ENCODE measurements at regions not wholly inside any gene's neighbourhood (a gene's known extent, or its start where the extent isn't known, plus 50 kb on each side); places are given as distances from the start of the nearest gene placed in this dataset.

DNA sequence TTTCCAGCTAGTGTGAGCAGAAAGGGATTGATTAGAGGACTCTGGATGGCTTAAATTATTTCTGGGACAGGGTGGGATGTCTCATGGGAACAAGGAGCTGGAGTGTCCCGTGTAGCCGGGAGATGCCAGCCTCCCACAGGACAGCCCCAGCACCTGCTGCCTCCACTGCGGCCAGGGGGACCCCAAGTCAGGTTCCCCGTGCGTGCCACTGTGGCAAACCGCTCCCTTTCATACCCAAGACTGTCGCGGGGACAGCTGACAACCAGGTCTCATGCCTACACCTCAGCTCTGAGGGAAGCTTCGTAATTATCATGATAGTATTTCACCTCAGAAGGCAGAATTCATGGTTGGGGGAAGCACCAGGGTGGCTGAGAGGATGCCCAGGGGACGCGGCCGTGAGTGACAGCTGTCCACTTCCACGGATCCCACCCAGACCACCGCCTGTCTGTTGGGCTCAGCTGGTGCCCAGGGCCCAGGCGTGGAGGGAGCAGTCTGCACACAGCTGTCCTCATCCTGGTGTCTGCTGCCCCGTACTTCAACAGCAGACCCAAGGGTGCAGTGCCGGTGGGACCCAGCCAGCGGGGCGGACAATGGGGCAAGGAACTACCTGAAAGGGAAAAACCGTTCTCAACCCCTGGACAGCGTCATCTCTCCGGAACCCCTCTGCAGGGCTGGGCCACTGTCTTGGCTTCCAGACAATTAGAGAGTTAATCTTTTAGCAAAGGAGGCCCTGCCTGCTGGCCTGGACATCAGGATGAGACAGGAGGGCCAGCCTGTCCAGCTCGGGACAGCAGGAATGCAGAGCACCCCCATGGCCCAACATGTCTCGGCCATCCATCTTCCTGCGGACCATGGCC, 166.9 kb downstream of the OLFM1 start:
- H3K9me3 ChIP-seq (ENCODE audit: low read length): no peaks in the 10 kb centered on the region
- H3K9ac ChIP-seq (ENCODE audit: low read length): no peak overlapping the region
- no peaks in the 10 kb centered on the region for H3K79me2 ChIP-seq (replicated peaks; ENCODE audit: insufficient read depth, low read length)
- no peaks in the 10 kb centered on the region for H3K27me3 ChIP-seq (ENCODE audit: insufficient read depth, low read depth, low read length)
- H4K20me1 ChIP-seq (ENCODE audit: insufficient read depth): no peaks in the 10 kb centered on the region
- H3F3A ChIP-seq (ENCODE audit: insufficient read depth, low read length, poor library complexity, severe bottlenecking): no peaks in the 10 kb centered on the region
- TF ChIP-seq SMC3 (conservative IDR thresholded peaks at IDR 0.05; ENCODE audit: poor library complexity): no peak
- TF ChIP-seq TAF1 (IDR thresholded peaks at IDR 0.05; ENCODE audit: low read depth): no peak
- TF ChIP-seq RAD21 (conservative IDR thresholded peaks at IDR 0.05): no peak
- TF ChIP-seq EP300 (conservative IDR thresholded peaks at IDR 0.05; ENCODE audit: poor library complexity, severe bottlenecking): no peak
- TF ChIP-seq POLR2AphosphoS5 (IDR thresholded peaks at IDR 0.05): no peak
- TF ChIP-seq EZH2 (IDR thresholded peaks at IDR 0.05; ENCODE audit: borderline replicate concordance, insufficient read depth, low read length, poor library complexity, severe bottlenecking): no peak
- TF ChIP-seq, protein P1, sequence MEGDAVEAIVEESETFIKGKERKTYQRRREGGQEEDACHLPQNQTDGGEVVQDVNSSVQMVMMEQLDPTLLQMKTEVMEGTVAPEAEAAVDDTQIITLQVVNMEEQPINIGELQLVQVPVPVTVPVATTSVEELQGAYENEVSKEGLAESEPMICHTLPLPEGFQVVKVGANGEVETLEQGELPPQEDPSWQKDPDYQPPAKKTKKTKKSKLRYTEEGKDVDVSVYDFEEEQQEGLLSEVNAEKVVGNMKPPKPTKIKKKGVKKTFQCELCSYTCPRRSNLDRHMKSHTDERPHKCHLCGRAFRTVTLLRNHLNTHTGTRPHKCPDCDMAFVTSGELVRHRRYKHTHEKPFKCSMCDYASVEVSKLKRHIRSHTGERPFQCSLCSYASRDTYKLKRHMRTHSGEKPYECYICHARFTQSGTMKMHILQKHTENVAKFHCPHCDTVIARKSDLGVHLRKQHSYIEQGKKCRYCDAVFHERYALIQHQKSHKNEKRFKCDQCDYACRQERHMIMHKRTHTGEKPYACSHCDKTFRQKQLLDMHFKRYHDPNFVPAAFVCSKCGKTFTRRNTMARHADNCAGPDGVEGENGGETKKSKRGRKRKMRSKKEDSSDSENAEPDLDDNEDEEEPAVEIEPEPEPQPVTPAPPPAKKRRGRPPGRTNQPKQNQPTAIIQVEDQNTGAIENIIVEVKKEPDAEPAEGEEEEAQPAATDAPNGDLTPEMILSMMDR (IDR thresholded peaks at IDR 0.05; ENCODE audit: poor library complexity, severe bottlenecking): no peak
- TF ChIP-seq, protein P2, sequence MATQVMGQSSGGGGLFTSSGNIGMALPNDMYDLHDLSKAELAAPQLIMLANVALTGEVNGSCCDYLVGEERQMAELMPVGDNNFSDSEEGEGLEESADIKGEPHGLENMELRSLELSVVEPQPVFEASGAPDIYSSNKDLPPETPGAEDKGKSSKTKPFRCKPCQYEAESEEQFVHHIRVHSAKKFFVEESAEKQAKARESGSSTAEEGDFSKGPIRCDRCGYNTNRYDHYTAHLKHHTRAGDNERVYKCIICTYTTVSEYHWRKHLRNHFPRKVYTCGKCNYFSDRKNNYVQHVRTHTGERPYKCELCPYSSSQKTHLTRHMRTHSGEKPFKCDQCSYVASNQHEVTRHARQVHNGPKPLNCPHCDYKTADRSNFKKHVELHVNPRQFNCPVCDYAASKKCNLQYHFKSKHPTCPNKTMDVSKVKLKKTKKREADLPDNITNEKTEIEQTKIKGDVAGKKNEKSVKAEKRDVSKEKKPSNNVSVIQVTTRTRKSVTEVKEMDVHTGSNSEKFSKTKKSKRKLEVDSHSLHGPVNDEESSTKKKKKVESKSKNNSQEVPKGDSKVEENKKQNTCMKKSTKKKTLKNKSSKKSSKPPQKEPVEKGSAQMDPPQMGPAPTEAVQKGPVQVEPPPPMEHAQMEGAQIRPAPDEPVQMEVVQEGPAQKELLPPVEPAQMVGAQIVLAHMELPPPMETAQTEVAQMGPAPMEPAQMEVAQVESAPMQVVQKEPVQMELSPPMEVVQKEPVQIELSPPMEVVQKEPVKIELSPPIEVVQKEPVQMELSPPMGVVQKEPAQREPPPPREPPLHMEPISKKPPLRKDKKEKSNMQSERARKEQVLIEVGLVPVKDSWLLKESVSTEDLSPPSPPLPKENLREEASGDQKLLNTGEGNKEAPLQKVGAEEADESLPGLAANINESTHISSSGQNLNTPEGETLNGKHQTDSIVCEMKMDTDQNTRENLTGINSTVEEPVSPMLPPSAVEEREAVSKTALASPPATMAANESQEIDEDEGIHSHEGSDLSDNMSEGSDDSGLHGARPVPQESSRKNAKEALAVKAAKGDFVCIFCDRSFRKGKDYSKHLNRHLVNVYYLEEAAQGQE (IDR thresholded peaks at IDR 0.05; ENCODE audit: borderline replicate concordance): no peak
- H3K4me2 ChIP-seq (ENCODE audit: low read length): no peak overlapping the region
- no peak overlapping the region for H3K4me3 ChIP-seq (ENCODE audit: low read length)
- H3K9me2 ChIP-seq (ENCODE audit: insufficient read depth, low read length): no peaks in the 10 kb centered on the region
- H3K27ac ChIP-seq (ENCODE audit: low read length): no peak overlapping the region
- no peak overlapping the region for H2AFZ ChIP-seq (ENCODE audit: low read depth, low read length)
- H3K36me3 ChIP-seq (ENCODE audit: insufficient read depth, low read length): no peaks in the 10 kb centered on the region

DNA sequence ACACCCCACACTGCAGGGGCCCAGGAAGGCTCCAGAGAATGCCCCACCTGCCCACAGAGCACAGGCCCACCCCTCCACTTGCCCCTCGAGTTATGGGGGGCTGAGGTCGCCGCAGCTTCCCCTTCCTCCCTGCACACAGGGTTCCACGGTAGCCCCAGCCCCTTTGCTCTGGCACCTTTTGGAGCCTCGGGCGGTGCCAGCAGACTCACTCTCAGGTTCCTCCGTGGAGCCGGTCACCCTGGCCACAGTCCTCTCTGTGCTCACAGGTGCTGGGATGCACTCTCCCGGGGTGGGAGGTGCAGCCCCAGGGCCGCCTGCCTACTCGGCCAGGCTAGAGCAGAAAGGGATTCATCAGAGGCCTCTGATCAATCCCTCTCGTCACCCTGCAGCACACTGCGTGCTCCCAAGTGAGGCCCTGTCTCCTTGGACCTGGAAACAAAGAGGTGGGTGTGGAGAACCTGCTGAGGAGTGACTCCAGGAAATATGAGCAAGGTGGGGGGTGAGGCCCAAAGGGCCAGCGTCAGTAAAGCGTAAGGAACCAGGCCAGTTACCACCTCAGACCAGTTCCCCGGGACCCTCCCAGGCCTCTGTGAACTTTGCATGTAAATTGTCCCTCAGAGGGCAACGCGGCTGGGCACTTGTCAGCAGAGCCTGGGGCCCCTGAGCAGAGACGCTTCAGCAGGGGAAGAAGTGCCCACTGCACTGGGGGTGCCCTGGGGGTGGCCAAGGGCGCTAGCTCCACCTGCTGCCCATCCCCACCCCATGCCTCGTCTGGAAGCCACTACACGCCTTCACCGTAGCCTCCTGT, 167.8 kb downstream of the OLFM1 start:
- Histone ChIP-seq H4K20me1 (ENCODE audit: insufficient read depth) (no peaks in the 10 kb centered on the region), H3K4me3 (ENCODE audit: low read length) (no peak overlapping the region), H3K9me3 (ENCODE audit: low read length) (no peaks in the 10 kb centered on the region), H2AFZ (ENCODE audit: low read depth, low read length) (no peak overlapping the region), H3K79me2 (replicated peaks; ENCODE audit: insufficient read depth, low read length) (no peaks in the 10 kb centered on the region), H3K27ac (ENCODE audit: low read length) (no peak overlapping the region), H3K9me2 (ENCODE audit: insufficient read depth, low read length) (no peaks in the 10 kb centered on the region), H3K27me3 (ENCODE audit: insufficient read depth, low read depth, low read length) (no peaks in the 10 kb centered on the region), H3K9ac (ENCODE audit: low read length) (no peak overlapping the region), H3K36me3 (ENCODE audit: insufficient read depth, low read length) (no peaks in the 10 kb centered on the region), H3F3A (ENCODE audit: insufficient read depth, low read length, poor library complexity, severe bottlenecking) (no peaks in the 10 kb centered on the region), H3K4me2 (ENCODE audit: low read length) (no peak overlapping the region)
- TF ChIP-seq TAF1 (IDR thresholded peaks at IDR 0.05; ENCODE audit: low read depth): no peak
- TF ChIP-seq, protein P2 (IDR thresholded peaks at IDR 0.05; ENCODE audit: borderline replicate concordance): no peak
- TF ChIP-seq, protein P1 (IDR thresholded peaks at IDR 0.05; ENCODE audit: poor library complexity, severe bottlenecking): no peak
- no peak for TF ChIP-seq EP300 (conservative IDR thresholded peaks at IDR 0.05; ENCODE audit: poor library complexity, severe bottlenecking)
- TF ChIP-seq SMC3 (conservative IDR thresholded peaks at IDR 0.05; ENCODE audit: poor library complexity): no peak
- no peak for TF ChIP-seq EZH2 (IDR thresholded peaks at IDR 0.05; ENCODE audit: borderline replicate concordance, insufficient read depth, low read length, poor library complexity, severe bottlenecking)
- TF ChIP-seq RAD21 (conservative IDR thresholded peaks at IDR 0.05): no peak
- TF ChIP-seq POLR2AphosphoS5 (IDR thresholded peaks at IDR 0.05): no peak
- TF ChIP-seq MXI1 (conservative IDR thresholded peaks at IDR 0.05; ENCODE audit: poor library complexity, severe bottlenecking): no peak
